Kidney epithelial cell (primary cell): ENCODE measurements at regions not wholly inside any gene's neighbourhood (a gene's known extent, or its start where the extent isn't known, plus 50 kb on each side); places are given as distances from the start of the nearest gene placed in this dataset.

Experiments
- DNase-seq: peaks from one replicate; pipeline ENCODE4 v3.0.0-alpha.2; 2010; ENCODE audit warnings: low read depth
- H3K27me3 ChIP-seq: 2 replicates; pipeline ENCODE4 v1.6.0; 2011; ENCODE audit warnings: low read length; ENCODE audit not compliant: control insufficient read depth, insufficient read depth
- H3K36me3 ChIP-seq: 2 replicates; pipeline ENCODE4 v1.5.1; 2011; ENCODE audit warnings: low read length; ENCODE audit not compliant: control insufficient read depth, insufficient read depth
- H3K4me3 ChIP-seq: 2 replicates; pipeline ENCODE4 v1.5.1; 2011; ENCODE audit warnings: low read depth, mild to moderate bottlenecking, control low read depth, low read length
- TF ChIP-seq, protein P1 (sequence below): IDR thresholded peaks from 2 replicates; pipeline ENCODE4 v1.5.1; 2011; ENCODE audit warnings: mild to moderate bottlenecking, moderate library complexity, low read length, control low read depth, inconsistent platforms; ENCODE audit not compliant: insufficient read depth, poor library complexity, severe bottlenecking

DNA sequence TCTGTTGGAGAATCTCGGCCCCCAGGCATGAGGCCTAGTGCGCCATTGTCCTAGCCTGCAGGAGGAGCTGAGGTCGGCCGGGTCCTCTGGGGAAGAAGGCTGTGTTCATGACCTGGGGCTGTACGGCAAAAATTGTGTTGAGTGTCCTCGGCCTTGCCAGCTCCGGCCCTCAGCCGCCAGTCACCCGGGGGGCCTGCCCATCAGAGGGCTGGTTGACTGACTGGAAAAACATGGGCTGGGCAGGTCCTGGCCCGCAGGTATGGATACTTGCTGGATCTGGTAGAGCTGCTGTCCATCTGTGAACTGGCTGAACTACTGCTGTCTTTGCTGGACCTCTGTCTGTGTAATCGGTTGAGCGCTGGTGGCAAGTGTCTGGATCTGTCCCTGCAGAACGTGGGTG lies 136.7 kb upstream of the GAS1 start:
- Histone ChIP-seq H3K27me3 (no peaks in the 10 kb centered on the region), H3K4me3 (no peak overlapping the region), H3K36me3 (no peaks in the 10 kb centered on the region)
- TF ChIP-seq, protein P1, sequence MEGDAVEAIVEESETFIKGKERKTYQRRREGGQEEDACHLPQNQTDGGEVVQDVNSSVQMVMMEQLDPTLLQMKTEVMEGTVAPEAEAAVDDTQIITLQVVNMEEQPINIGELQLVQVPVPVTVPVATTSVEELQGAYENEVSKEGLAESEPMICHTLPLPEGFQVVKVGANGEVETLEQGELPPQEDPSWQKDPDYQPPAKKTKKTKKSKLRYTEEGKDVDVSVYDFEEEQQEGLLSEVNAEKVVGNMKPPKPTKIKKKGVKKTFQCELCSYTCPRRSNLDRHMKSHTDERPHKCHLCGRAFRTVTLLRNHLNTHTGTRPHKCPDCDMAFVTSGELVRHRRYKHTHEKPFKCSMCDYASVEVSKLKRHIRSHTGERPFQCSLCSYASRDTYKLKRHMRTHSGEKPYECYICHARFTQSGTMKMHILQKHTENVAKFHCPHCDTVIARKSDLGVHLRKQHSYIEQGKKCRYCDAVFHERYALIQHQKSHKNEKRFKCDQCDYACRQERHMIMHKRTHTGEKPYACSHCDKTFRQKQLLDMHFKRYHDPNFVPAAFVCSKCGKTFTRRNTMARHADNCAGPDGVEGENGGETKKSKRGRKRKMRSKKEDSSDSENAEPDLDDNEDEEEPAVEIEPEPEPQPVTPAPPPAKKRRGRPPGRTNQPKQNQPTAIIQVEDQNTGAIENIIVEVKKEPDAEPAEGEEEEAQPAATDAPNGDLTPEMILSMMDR: no peak
- no peak for DNase-seq

DNA sequence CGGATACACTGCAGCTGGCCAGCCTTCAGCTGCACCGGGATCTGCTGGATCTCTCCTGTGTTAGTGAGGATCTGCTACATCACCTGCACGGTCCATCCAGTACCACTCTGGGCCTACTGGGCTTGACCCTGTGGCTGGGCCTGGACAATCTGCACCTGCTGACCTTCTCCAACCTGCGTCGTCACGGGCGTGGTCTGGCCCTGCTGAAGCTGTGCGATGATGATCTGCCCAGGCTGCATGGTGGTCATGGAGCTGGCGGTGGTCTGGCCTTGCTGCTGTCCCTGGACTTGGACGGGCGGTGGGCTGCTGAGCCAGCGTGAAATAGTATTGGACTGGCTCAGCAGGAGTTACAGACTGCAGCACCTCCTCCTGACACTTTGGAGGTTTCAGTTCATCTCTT lies 137.1 kb upstream of the GAS1 start:
- Histone ChIP-seq H3K36me3 (no peaks in the 10 kb centered on the region), H3K4me3 (no peak overlapping the region), H3K27me3 (no peaks in the 10 kb centered on the region)
- DNase-seq: no peak
- TF ChIP-seq, protein P1: no peak

DNA sequence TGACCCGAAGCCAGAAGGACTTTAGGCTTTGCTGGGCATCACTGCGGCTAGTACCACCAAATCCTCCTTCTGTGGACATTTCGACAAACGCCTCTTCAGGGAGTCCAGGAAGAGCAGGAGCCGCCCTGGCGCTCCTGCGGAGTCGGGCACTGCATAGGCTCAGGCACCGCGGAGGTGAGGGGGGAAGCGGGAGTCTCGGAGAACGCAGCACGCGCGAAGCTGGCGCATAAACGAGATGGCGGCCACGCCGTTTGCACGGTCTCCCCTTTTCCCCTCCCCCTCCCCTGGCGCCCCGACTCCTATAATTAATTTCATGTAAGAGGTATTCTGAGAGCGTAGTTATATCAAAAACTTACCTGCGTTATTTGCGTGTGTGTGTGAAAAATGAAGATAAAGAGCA lies 137.8 kb upstream of the GAS1 start:
- no peak for DNase-seq
- Histone ChIP-seq H3K4me3 (no peak overlapping the region), H3K36me3 (no peaks in the 10 kb centered on the region), H3K27me3 (no peaks in the 10 kb centered on the region)
- TF ChIP-seq, protein P1: no peak

DNA sequence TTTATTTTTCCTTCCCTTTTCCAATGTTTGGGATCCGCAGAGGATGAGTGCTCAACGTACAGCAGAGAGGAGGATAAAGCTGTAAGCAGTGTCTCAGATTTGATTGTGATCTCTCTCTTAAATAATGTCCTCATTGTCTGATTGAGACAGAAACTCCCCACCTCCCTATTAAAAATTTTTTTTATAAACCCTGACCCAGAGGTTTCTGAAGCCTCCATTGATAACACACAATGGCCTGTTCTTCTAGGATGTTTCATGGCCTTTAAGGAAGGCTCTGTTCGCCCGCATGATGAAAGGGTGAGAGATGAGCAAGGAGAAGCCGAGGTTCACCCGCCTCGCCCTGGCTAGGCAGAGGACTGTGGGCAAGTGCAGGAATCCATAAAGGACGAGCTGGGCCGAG lies 138.2 kb upstream of the GAS1 start:
- Histone ChIP-seq H3K36me3 (no peaks in the 10 kb centered on the region), H3K27me3 (no peaks in the 10 kb centered on the region), H3K4me3 (no peak overlapping the region)
- TF ChIP-seq, protein P1: no peak
- no peak for DNase-seq

DNA sequence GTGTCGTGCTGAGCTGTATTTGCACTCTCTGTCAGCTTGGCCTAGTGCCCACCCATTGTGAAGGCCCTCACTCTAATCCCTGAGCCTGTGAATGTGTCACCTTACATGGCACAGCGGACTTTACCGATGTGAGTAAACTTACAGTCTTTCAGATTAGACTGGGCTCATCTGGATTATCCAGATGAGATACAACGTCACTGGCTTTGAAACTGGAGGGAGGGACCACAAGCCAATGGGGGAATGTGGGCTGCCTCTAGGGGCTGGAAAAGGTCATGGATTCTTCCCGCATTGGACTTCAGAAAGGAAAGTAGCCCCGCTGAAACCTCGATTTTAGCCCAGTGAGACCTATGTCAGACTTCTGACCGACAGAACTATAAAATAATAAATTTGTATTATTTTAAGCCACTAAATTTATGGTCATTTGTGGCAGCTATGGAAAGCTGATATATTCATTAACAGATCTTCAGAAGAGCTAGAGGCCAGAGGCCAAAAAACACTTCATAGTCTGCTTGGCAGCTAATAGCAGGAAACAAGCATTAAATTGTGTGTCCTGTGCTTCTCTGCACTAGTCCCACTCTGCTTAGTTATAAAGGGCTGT lies 139.0 kb upstream of the GAS1 start:
- Histone ChIP-seq H3K4me3 (no peak overlapping the region), H3K27me3 (no peaks in the 10 kb centered on the region), H3K36me3 (no peaks in the 10 kb centered on the region)
- no peak for DNase-seq
- TF ChIP-seq, protein P1: no peak

DNA sequence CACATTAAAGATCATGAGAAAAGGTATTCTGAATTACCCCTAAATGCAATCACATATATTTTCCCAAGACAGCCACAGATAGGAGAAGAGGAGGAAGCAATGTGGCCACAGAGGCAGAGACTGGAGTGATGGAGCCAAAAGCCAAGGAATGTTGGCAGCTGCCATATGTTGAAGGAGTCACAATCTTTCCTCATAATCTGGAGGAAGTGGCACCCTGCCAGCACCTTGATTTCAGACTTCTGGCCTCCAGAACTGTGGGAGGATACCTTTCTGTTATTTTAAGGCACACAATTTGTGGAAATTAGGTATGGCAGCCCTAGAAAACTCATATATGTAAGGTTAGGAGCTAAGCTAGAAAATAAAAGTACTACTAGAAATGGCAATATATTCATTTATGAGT lies 139.9 kb upstream of the GAS1 start:
- H3K4me3 ChIP-seq: no peak overlapping the region
- TF ChIP-seq, protein P1: no peak
- H3K27me3 ChIP-seq: no peaks in the 10 kb centered on the region
- no peaks in the 10 kb centered on the region for H3K36me3 ChIP-seq
- DNase-seq: no peak
